ENCODE measurements at regions not wholly inside any gene's neighbourhood (a gene's known extent, or its start where the extent isn't known, plus 50 kb on each side); places are given as distances from the start of the nearest gene placed in this dataset.

DNA sequence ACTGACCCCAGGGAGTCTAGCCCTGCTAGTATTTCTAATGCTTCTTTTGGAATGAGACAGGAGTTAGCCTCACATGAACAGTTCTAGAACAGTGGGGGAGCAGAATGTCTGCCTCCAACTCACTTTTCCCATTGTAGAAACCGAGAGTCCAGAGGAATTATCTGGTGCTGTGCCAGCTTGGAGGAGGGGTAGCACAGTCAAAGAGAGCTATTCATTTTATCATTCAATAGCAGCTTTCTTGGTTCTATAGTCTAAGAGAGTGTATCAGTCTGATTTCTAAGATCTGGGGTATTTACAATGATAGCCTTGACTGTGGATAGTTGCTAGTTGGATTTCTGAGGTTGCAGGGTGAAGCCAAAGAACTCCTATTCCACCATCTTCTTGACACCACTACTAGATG, 448.2 kb downstream of the RFPL4B start:
- DNase-seq (ENCODE audit: low spot score), result no peak
- TF ChIP-seq, protein P1, sequence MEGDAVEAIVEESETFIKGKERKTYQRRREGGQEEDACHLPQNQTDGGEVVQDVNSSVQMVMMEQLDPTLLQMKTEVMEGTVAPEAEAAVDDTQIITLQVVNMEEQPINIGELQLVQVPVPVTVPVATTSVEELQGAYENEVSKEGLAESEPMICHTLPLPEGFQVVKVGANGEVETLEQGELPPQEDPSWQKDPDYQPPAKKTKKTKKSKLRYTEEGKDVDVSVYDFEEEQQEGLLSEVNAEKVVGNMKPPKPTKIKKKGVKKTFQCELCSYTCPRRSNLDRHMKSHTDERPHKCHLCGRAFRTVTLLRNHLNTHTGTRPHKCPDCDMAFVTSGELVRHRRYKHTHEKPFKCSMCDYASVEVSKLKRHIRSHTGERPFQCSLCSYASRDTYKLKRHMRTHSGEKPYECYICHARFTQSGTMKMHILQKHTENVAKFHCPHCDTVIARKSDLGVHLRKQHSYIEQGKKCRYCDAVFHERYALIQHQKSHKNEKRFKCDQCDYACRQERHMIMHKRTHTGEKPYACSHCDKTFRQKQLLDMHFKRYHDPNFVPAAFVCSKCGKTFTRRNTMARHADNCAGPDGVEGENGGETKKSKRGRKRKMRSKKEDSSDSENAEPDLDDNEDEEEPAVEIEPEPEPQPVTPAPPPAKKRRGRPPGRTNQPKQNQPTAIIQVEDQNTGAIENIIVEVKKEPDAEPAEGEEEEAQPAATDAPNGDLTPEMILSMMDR (IDR thresholded peaks at IDR 0.05; ENCODE audit: extremely low read depth, missing control alignments), result no peak

- no peak for DNase-seq (ENCODE audit: low spot score)
- TF ChIP-seq, protein P1 (IDR thresholded peaks at IDR 0.05; ENCODE audit: extremely low read depth, missing control alignments), result no peak
Observed at GRCh38 chr6:112796712-112797111, 449.6 kb downstream of the RFPL4B start.

DNA sequence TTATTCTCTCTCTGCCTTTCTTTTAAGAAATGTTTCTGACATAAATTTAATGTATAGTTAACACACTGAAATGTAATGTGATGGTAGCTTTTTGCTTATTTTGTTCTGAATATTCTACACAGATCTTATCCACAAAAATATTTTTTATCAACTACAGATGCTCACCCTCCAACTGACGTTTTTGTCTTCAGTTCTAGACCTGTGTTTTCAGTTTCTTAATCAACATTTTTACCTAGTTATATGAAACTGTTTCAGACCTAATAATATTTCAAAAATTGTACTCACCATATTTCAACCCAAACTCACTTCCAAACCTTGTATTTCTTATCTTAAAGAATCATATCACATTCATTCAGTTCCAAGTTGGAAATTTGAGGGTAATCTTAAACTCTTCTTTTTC, 452.8 kb downstream of the RFPL4B start:
- DNase-seq (ENCODE audit: low spot score), result no peak
- TF ChIP-seq, protein P1 (IDR thresholded peaks at IDR 0.05; ENCODE audit: extremely low read depth, missing control alignments), result no peak

DNA sequence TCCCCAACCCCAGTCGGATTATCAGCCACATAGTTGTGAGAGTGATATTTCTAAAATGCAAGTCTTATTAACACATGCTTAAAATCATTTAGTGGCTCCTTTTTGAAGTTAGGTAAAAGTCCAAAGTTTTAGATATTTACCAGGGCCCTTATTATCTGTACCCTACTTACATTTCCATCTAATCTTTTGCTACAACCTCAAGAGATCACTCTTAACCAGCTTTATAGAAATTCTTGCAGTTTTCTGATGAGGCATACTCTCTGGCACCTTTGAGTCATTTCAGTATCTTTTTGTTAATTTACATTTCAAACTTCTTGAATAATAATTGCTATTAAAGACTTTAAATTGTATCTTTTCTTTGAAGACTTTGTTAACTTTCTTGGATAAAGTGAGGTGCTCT, 453.3 kb downstream of the RFPL4B start:
- DNase-seq (ENCODE audit: low spot score), result no peak
- TF ChIP-seq, protein P1 (IDR thresholded peaks at IDR 0.05; ENCODE audit: extremely low read depth, missing control alignments), result no peak

DNA sequence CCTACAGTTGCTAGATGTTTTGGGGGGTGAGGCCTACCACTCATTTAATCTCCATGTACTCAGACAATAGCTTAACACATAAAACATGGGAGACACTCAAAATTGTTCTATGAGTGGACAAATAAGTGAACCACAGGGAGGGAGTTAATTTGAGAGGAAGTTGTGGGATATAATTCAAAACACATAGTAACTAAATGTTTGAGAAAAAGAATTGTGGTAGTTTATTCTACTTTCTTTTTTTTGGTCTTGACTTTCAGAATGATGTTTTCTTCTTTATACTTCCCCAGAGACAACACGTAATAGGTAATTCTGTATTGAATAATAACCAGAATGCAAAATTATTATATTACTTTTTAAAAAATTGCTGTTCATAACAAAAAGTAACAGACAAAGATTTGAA, 453.8 kb downstream of the RFPL4B start:
- DNase-seq (ENCODE audit: low spot score), result no peak
- TF ChIP-seq, protein P1 (IDR thresholded peaks at IDR 0.05; ENCODE audit: extremely low read depth, missing control alignments), result no peak

- TF ChIP-seq, protein P1 (IDR thresholded peaks at IDR 0.05; ENCODE audit: extremely low read depth, missing control alignments), result no peak
- DNase-seq (ENCODE audit: low spot score), result no peak
Observed at GRCh38 chr6:112801468-112802080, 454.4 kb downstream of the RFPL4B start.

DNA sequence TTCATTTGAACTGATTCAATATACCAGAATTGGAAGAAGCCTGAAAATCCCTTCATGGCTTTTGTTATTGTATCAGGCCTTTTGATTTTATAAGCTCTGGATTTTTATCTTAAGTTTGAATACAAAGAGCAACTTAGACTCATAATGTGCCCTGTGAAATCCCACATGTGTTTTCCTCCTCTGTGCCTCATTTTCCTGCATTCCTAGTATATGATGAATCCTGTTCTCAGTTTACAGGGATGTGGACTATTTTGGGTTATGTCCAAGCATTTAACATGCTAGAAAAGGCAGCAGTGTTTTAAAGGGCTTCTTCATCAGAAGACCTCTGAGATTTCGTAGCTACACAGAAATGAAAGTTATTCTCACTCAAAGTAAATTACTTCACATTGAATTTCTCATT, 455.0 kb downstream of the RFPL4B start:
- no peak for DNase-seq (ENCODE audit: low spot score)
- TF ChIP-seq, protein P1 (IDR thresholded peaks at IDR 0.05; ENCODE audit: extremely low read depth, missing control alignments), result no peak

All from GM20000 (cell line).